ENCODE measurements at regions not wholly inside any gene's neighbourhood (a gene's known extent, or its start where the extent isn't known, plus 50 kb on each side); places are given as distances from the start of the nearest gene placed in this dataset.

- CTCF ChIA-PET (ENCODE audit: unreplicated experiment) = no interaction called here
- H3K9me2 ChIP-seq (ENCODE audit: insufficient read depth, low read length) = no peaks in the 10 kb centered on the region
- no TSS peak for BruUV-seq (replicated peaks)
- no peaks in the 10 kb centered on the region for H3K36me3 ChIP-seq (ENCODE audit: insufficient read depth, low read length)
- POLR2A ChIA-PET = no interaction called here
- H3K27ac ChIP-seq (ENCODE audit: low read depth, low read length, poor library complexity, severe bottlenecking) = no peak overlapping the region
- H3K9me3 ChIP-seq (ENCODE audit: low read length) = no peaks in the 10 kb centered on the region
- no peak for DNase-seq (ENCODE audit: low spot score)
- TF ChIP-seq EZH2phosphoT487 (IDR thresholded peaks at IDR 0.05; ENCODE audit: borderline replicate concordance, low read depth, low read length) = no peak
- TF ChIP-seq, protein P1, sequence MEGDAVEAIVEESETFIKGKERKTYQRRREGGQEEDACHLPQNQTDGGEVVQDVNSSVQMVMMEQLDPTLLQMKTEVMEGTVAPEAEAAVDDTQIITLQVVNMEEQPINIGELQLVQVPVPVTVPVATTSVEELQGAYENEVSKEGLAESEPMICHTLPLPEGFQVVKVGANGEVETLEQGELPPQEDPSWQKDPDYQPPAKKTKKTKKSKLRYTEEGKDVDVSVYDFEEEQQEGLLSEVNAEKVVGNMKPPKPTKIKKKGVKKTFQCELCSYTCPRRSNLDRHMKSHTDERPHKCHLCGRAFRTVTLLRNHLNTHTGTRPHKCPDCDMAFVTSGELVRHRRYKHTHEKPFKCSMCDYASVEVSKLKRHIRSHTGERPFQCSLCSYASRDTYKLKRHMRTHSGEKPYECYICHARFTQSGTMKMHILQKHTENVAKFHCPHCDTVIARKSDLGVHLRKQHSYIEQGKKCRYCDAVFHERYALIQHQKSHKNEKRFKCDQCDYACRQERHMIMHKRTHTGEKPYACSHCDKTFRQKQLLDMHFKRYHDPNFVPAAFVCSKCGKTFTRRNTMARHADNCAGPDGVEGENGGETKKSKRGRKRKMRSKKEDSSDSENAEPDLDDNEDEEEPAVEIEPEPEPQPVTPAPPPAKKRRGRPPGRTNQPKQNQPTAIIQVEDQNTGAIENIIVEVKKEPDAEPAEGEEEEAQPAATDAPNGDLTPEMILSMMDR (conservative IDR thresholded peaks at IDR 0.05; ENCODE audit: low read length) = no peak
- intact Hi-C loops (cut with micrococcal nuclease; ENCODE audit: unreplicated experiment) = no loop called here
- H3K4me3 ChIP-seq (ENCODE audit: low read depth, low read length, poor library complexity, severe bottlenecking) = no peak overlapping the region
- H4K20me1 ChIP-seq (ENCODE audit: insufficient read depth, low read length) = no peaks in the 10 kb centered on the region
- H3K4me1 ChIP-seq (ENCODE audit: insufficient read depth, low read length, poor library complexity, severe bottlenecking) = no peaks in the 10 kb centered on the region
- H2AFZ ChIP-seq (ENCODE audit: low read length) = no peak overlapping the region
- H3K4me2 ChIP-seq (ENCODE audit: low read length) = no peak overlapping the region
- H3K79me2 ChIP-seq (ENCODE audit: insufficient read depth, low read depth, low read length) = no peaks in the 10 kb centered on the region
These were observed 519.0 kb upstream of the SEMA6A start for GRCh38 chr5:117093653-117094052.

DNA sequence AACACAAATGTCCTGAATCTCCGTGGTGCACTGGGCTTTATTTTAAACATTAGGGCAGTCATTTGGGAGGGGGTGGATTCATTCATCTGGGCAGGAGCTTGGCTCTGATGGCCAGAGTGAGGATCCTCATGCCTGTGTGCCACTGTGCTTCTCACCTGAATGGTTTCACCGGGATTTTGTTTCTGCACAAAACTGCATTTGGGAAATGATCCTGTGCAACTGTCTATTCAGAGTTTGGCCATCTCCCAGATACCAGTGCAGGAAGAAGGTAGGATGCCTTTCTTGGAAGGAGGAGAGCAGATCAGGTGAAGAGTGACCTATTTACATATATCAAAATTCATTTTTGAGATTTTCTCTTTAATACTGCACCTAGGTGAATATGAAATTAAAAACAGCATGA is 514.4 kb upstream of the SEMA6A start:
- ChIA-PET CTCF (ENCODE audit: unreplicated experiment) (no interaction called here), POLR2A (no interaction called here)
- H2AFZ ChIP-seq (ENCODE audit: low read length) = no peak overlapping the region
- no peak overlapping the region for H3K4me2 ChIP-seq (ENCODE audit: low read length)
- TF ChIP-seq EZH2phosphoT487 (IDR thresholded peaks at IDR 0.05; ENCODE audit: borderline replicate concordance, low read depth, low read length) = no peak
- TF ChIP-seq, protein P1 (conservative IDR thresholded peaks at IDR 0.05; ENCODE audit: low read length) = no peak
- no peaks in the 10 kb centered on the region for H3K9me2 ChIP-seq (ENCODE audit: insufficient read depth, low read length)
- H3K4me3 ChIP-seq (ENCODE audit: low read depth, low read length, poor library complexity, severe bottlenecking) = no peak overlapping the region
- intact Hi-C loops (cut with micrococcal nuclease; ENCODE audit: unreplicated experiment) = no loop called here
- no TSS peak for BruUV-seq (replicated peaks)
- H3K79me2 ChIP-seq (ENCODE audit: insufficient read depth, low read depth, low read length) = no peaks in the 10 kb centered on the region
- no peak for DNase-seq (ENCODE audit: low spot score)
- H4K20me1 ChIP-seq (ENCODE audit: insufficient read depth, low read length) = no peaks in the 10 kb centered on the region
- no peaks in the 10 kb centered on the region for H3K36me3 ChIP-seq (ENCODE audit: insufficient read depth, low read length)
- no peaks in the 10 kb centered on the region for H3K4me1 ChIP-seq (ENCODE audit: insufficient read depth, low read length, poor library complexity, severe bottlenecking)
- H3K27ac ChIP-seq (ENCODE audit: low read depth, low read length, poor library complexity, severe bottlenecking) = no peak overlapping the region
- no peaks in the 10 kb centered on the region for H3K9me3 ChIP-seq (ENCODE audit: low read length)

DNA sequence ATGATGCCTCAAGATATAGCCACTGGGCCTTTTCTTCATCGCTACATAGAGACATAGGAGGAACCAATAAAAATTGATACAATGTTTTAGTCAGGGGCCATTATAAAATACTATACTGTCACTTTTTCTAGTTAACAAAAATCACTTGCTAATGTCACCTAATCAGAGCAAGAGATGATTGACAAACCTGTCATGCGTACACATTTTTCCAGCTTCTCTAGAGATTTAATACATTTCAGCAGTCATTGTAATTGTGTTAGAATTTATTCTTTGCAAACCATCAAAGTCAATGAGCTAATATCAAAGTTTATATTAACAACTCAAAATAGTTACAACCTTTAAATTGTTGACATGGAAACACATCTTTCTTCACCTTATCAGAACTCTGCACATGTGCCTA is 513.6 kb upstream of the SEMA6A start:
- Histone ChIP-seq H4K20me1 (ENCODE audit: insufficient read depth, low read length) (no peaks in the 10 kb centered on the region), H3K27ac (ENCODE audit: low read depth, low read length, poor library complexity, severe bottlenecking) (no peak overlapping the region), H3K4me1 (ENCODE audit: insufficient read depth, low read length, poor library complexity, severe bottlenecking) (no peaks in the 10 kb centered on the region), H3K36me3 (ENCODE audit: insufficient read depth, low read length) (no peaks in the 10 kb centered on the region), H3K4me3 (ENCODE audit: low read depth, low read length, poor library complexity, severe bottlenecking) (no peak overlapping the region), H3K9me2 (ENCODE audit: insufficient read depth, low read length) (no peaks in the 10 kb centered on the region), H3K4me2 (ENCODE audit: low read length) (no peak overlapping the region), H3K9me3 (ENCODE audit: low read length) (no peaks in the 10 kb centered on the region), H3K79me2 (ENCODE audit: insufficient read depth, low read depth, low read length) (no peaks in the 10 kb centered on the region), H2AFZ (ENCODE audit: low read length) (no peak overlapping the region)
- intact Hi-C loops (cut with micrococcal nuclease; ENCODE audit: unreplicated experiment) = no loop called here
- DNase-seq (ENCODE audit: low spot score) = no peak
- TF ChIP-seq, protein P1 (conservative IDR thresholded peaks at IDR 0.05; ENCODE audit: low read length) = no peak
- no peak for TF ChIP-seq EZH2phosphoT487 (IDR thresholded peaks at IDR 0.05; ENCODE audit: borderline replicate concordance, low read depth, low read length)
- ChIA-PET CTCF (ENCODE audit: unreplicated experiment) (no interaction called here), POLR2A (no interaction called here)
- BruUV-seq (replicated peaks) = no TSS peak
